Cardiac muscle cell (in vitro differentiated cells and primary cell): ENCODE measurements at regions not wholly inside any gene's neighbourhood (a gene's known extent, or its start where the extent isn't known, plus 50 kb on each side); places are given as distances from the start of the nearest gene placed in this dataset.
A peak's percentile ranks its signal among the peaks of the same experiment; 100 is the strongest.

Source experiments
- DNase-seq, 2 donors: peaks; one replicate each; pipeline versions ENCODE4 v3.0.0 to v3.0.0-alpha.2; 2010 to 2017; ENCODE audit warnings: low read depth in 1 of 2, low spot score in 1 of 2
- H3K27ac ChIP-seq: fragments of 200-600 bp; sonication (generic); 2 replicates; pipeline ENCODE4 v1.5.1; 2016
- H3K27me3 ChIP-seq: fragments of 200-600 bp; sonication (generic); 2 replicates; pipeline ENCODE4 v1.6.0; 2016; ENCODE audit warnings: control low read depth
- H3K36me3 ChIP-seq: fragments of 200-600 bp; sonication (generic); 2 replicates; pipeline ENCODE4 v1.5.1; 2016; ENCODE audit warnings: control low read depth
- H3K4me1 ChIP-seq: fragments of 200-600 bp; sonication (generic); 2 replicates; pipeline ENCODE4 v1.8.1; 2017; ENCODE audit warnings: low read depth, mild to moderate bottlenecking, mixed run types
- H3K4me3 ChIP-seq: fragments of 200-600 bp; sonication (generic); 2 replicates; pipeline ENCODE4 v1.5.1; 2016; ENCODE audit warnings: mild to moderate bottlenecking
- H3K9me3 ChIP-seq: fragments of 200-600 bp; sonication (generic); 2 replicates; pipeline ENCODE4 v1.5.1; 2017; ENCODE audit warnings: low read depth, mild to moderate bottlenecking, control low read depth
- TF ChIP-seq, protein P1 (sequence below): IDR thresholded peaks from 2 replicates; pipeline ENCODE4 v1.5.1; 2012; ENCODE audit warnings: low read depth, mild to moderate bottlenecking, low read length

GRCh38 chr1:101455166-101455565, 218.3 kb downstream of the S1PR1 start:
- TF ChIP-seq, protein P1, sequence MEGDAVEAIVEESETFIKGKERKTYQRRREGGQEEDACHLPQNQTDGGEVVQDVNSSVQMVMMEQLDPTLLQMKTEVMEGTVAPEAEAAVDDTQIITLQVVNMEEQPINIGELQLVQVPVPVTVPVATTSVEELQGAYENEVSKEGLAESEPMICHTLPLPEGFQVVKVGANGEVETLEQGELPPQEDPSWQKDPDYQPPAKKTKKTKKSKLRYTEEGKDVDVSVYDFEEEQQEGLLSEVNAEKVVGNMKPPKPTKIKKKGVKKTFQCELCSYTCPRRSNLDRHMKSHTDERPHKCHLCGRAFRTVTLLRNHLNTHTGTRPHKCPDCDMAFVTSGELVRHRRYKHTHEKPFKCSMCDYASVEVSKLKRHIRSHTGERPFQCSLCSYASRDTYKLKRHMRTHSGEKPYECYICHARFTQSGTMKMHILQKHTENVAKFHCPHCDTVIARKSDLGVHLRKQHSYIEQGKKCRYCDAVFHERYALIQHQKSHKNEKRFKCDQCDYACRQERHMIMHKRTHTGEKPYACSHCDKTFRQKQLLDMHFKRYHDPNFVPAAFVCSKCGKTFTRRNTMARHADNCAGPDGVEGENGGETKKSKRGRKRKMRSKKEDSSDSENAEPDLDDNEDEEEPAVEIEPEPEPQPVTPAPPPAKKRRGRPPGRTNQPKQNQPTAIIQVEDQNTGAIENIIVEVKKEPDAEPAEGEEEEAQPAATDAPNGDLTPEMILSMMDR = no peak
- no peak overlapping the region for H3K27ac ChIP-seq

GRCh38 chr1:101460739-101461138, 223.9 kb downstream of the S1PR1 start:
- DNase-seq = no peak
- Histone ChIP-seq H3K27me3 (no peaks in the 10 kb centered on the region), H3K9me3 (no peaks in the 10 kb centered on the region), H3K4me1 (no peaks in the 10 kb centered on the region), H3K27ac (no peak overlapping the region), H3K4me3 (no peak overlapping the region), H3K36me3 (no peaks in the 10 kb centered on the region)
- TF ChIP-seq, protein P1 = no peak

More at GRCh38 chr1:101455166-101455565, 218.3 kb downstream of the S1PR1 start:
- Histone ChIP-seq H3K9me3 (no peaks in the 10 kb centered on the region), H3K36me3 (no peaks in the 10 kb centered on the region), H3K27me3 (no peaks in the 10 kb centered on the region), H3K4me3 (no peak overlapping the region), H3K4me1 (no peaks in the 10 kb centered on the region)
- no peak for DNase-seq

DNA sequence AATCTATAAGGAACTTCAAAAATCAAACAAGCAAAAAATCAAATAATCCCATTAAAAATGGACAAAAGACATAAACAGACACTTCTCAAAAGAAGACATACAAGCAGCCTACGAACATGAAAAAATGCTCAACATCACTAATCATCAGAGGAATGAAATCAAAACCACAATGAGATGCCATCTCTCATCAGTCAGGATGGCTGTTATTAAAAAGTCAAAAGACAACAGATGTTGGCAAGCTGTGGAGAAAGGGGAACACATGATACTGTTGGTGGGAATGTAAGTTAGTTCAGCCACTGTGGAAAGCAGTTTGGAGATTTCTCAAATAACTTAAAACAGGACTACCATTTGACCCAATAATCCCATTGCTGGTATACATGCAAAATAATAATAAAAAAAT, 226.4 kb downstream of the S1PR1 start:
- H3K27ac ChIP-seq = no peak overlapping the region
- DNase-seq = no peak
- no peaks in the 10 kb centered on the region for H3K36me3 ChIP-seq
- no peaks in the 10 kb centered on the region for H3K9me3 ChIP-seq
- TF ChIP-seq, protein P1 = no peak
- no peaks in the 10 kb centered on the region for H3K4me1 ChIP-seq
- H3K4me3 ChIP-seq = no peak overlapping the region
- H3K27me3 ChIP-seq = no peaks in the 10 kb centered on the region

- no peaks in the 10 kb centered on the region for H3K27me3 ChIP-seq
- H3K4me1 ChIP-seq = no peaks in the 10 kb centered on the region
- H3K27ac ChIP-seq = no peak overlapping the region
- TF ChIP-seq, protein P1 = no peak
- no peak overlapping the region for H3K4me3 ChIP-seq
- DNase-seq = no peak
- H3K36me3 ChIP-seq = no peaks in the 10 kb centered on the region
- no peaks in the 10 kb centered on the region for H3K9me3 ChIP-seq
Measured at GRCh38 chr1:101465941-101466340, 229.1 kb downstream of the S1PR1 start.

- no peaks in the 10 kb centered on the region for H3K9me3 ChIP-seq
- no peaks in the 10 kb centered on the region for H3K36me3 ChIP-seq
- H3K4me1 ChIP-seq = no peaks in the 10 kb centered on the region
- H3K27ac ChIP-seq = no peak overlapping the region
- H3K27me3 ChIP-seq = no peaks in the 10 kb centered on the region
- DNase-seq = peak; percentile 13 to 51
- TF ChIP-seq, protein P1 = peak; percentile 34
- H3K4me3 ChIP-seq = no peak overlapping the region
Measured at GRCh38 chr1:101474039-101474665, 237.3 kb downstream of the S1PR1 start.
